ENCODE measurements at regions not wholly inside any gene's neighbourhood (a gene's known extent, or its start where the extent isn't known, plus 50 kb on each side); places are given as distances from the start of the nearest gene placed in this dataset.

- DNase-seq (ENCODE audit: low spot score): no peak
Observed at GRCh38 chr5:135662061-135662481, 83.3 kb upstream of the CXCL14 start.

- no peak for DNase-seq (ENCODE audit: low spot score)
Observed at GRCh38 chr5:135660826-135661575, 82.2 kb upstream of the CXCL14 start.

- DNase-seq (ENCODE audit: low spot score): no peak
Observed at GRCh38 chr5:135657536-135658305, 78.9 kb upstream of the CXCL14 start.

- DNase-seq (ENCODE audit: low spot score): no peak
Observed at GRCh38 chr5:135655468-135655815, 76.7 kb upstream of the CXCL14 start.

- no peak for DNase-seq (ENCODE audit: low spot score)
Observed at GRCh38 chr5:135654761-135655467, 76.1 kb upstream of the CXCL14 start.

GRCh38 chr5:135651156-135651555 lies 72.4 kb upstream of the CXCL14 start:
- DNase-seq (ENCODE audit: low spot score): peak; percentile 70

GRCh38 chr5:135650081-135650480 lies 71.3 kb upstream of the CXCL14 start:
- DNase-seq (ENCODE audit: low spot score): no peak

- DNase-seq (ENCODE audit: low spot score): no peak
Observed at GRCh38 chr5:135649435-135649834, 70.6 kb upstream of the CXCL14 start.

GRCh38 chr5:135648116-135648515 lies 69.3 kb upstream of the CXCL14 start:
- DNase-seq (ENCODE audit: low spot score): no peak

GRCh38 chr5:135645336-135646180 lies 66.8 kb upstream of the CXCL14 start:
- no peak for DNase-seq (ENCODE audit: low spot score)

- DNase-seq (ENCODE audit: low spot score): no peak
Observed at GRCh38 chr5:135644816-135645215, 66.0 kb upstream of the CXCL14 start.

- no peak for DNase-seq (ENCODE audit: low spot score)
Observed at GRCh38 chr5:135643881-135644766, 65.3 kb upstream of the CXCL14 start.

- no peak for DNase-seq (ENCODE audit: low spot score)
Observed at GRCh38 chr5:135642934-135643333, 64.1 kb upstream of the CXCL14 start.

- no peak for DNase-seq (ENCODE audit: low spot score)
Observed at GRCh38 chr5:135642488-135642870, 63.7 kb upstream of the CXCL14 start.

- DNase-seq (ENCODE audit: low spot score): no peak
Observed at GRCh38 chr5:135641734-135642487, 63.1 kb upstream of the CXCL14 start.

- no peak for DNase-seq (ENCODE audit: low spot score)
Observed at GRCh38 chr5:135641319-135641718, 62.5 kb upstream of the CXCL14 start.

GRCh38 chr5:135635451-135635850 lies 56.7 kb upstream of the CXCL14 start:
- DNase-seq (ENCODE audit: low spot score): no peak

- no peak for DNase-seq (ENCODE audit: low spot score)
Observed at GRCh38 chr5:135632798-135633197, 54.0 kb upstream of the CXCL14 start.

- no peak for DNase-seq (ENCODE audit: low spot score)
Observed at GRCh38 chr5:135631391-135631790, 52.6 kb upstream of the CXCL14 start.

GRCh38 chr5:135629666-135630065 lies 50.9 kb upstream of the CXCL14 start:
- no peak for DNase-seq (ENCODE audit: low spot score)
